OCI-LY7 (cell line): ENCODE measurements at regions not wholly inside any gene's neighbourhood (a gene's known extent, or its start where the extent isn't known, plus 50 kb on each side); places are given as distances from the start of the nearest gene placed in this dataset.

Experiments
- BruUV-seq: library from RNA; stranded (reverse); fragments of 400-500 nt; replicated peaks from 2 replicates; lab custom pipeline; 2021; lab: Mats Ljungman, UMichigan
- CTCF ChIA-PET: fragments of 300-600 bp; sonication (Branson Sonifier 250); formaldehyde crosslinking; loops from one replicate; lab custom pipeline; 2022; ENCODE audit warnings: antibody characterized with exemption; ENCODE audit not compliant: unreplicated experiment; lab: Charles Lee
- POLR2A ChIA-PET: fragments of 300-600 bp; sonication (Branson Sonifier 250); formaldehyde crosslinking; loops from one replicate; lab custom pipeline; 2022; ENCODE audit warnings: antibody characterized with exemption; lab: Charles Lee
- DNase-seq: peaks from one replicate; pipeline ENCODE4 v3.0.0-alpha.2; 2015; ENCODE audit warnings: low spot score
- H2AFZ ChIP-seq: fragments of 200-600 bp; sonication (generic), shearing (Covaris generic); 2 replicates; pipeline ENCODE4 v1.6.1; 2014; ENCODE audit warnings: mild to moderate bottlenecking, antibody characterized with exemption, low read length, moderate library complexity
- H3K27ac ChIP-seq: fragments of 200-600 bp; sonication (generic); 2 replicates; pipeline ENCODE4 v1.5.1; 2014; ENCODE audit warnings: mixed run types, low read depth, mild to moderate bottlenecking, moderate library complexity, low read length, inconsistent platforms; ENCODE audit not compliant: poor library complexity, severe bottlenecking
- H3K36me3 ChIP-seq: fragments of 200-600 bp; sonication (generic); 2 replicates; pipeline ENCODE4 v1.6.1; 2014; ENCODE audit warnings: mild to moderate bottlenecking, antibody characterized with exemption, low read length, moderate library complexity, mixed read lengths; ENCODE audit not compliant: insufficient read depth
- H3K4me1 ChIP-seq: fragments of 200-600 bp; sonication (generic); 2 replicates; pipeline ENCODE4 v1.5.1; 2014; ENCODE audit warnings: mild to moderate bottlenecking, low read length; ENCODE audit not compliant: insufficient read depth, poor library complexity, severe bottlenecking
- H3K4me2 ChIP-seq: fragments of 200-600 bp; sonication (generic); 2 replicates; pipeline ENCODE4 v1.6.1; 2014; ENCODE audit warnings: mild to moderate bottlenecking, low read length
- H3K4me3 ChIP-seq: fragments of 200-600 bp; sonication (generic); 2 replicates; pipeline ENCODE4 v1.5.1; 2014; ENCODE audit warnings: mild to moderate bottlenecking, low read depth, low read length; ENCODE audit not compliant: poor library complexity, severe bottlenecking
- H3K79me2 ChIP-seq: fragments of 200-600 bp; sonication (generic); 2 replicates; pipeline ENCODE4 v1.6.1; 2016; ENCODE audit warnings: low read depth, mild to moderate bottlenecking, low read length, moderate library complexity, mixed read lengths; ENCODE audit not compliant: insufficient read depth
- H3K9me2 ChIP-seq: fragments of 200-600 bp; sonication (generic); 2 replicates; pipeline ENCODE4 v1.6.1; 2016; ENCODE audit warnings: mild to moderate bottlenecking, low read length, mixed read lengths; ENCODE audit not compliant: insufficient read depth
- H3K9me3 ChIP-seq: fragments of 200-600 bp; sonication (generic); 2 replicates; pipeline ENCODE4 v1.6.1; 2014; ENCODE audit warnings: mild to moderate bottlenecking, mixed run types, low read length, mixed read lengths
- H4K20me1 ChIP-seq: fragments of 200-600 bp; sonication (generic); 2 replicates; pipeline ENCODE4 v1.6.1; 2014; ENCODE audit warnings: mild to moderate bottlenecking, antibody characterized with exemption, low read length, moderate library complexity, mixed read lengths; ENCODE audit not compliant: insufficient read depth
- EZH2phosphoT487 ChIP-seq: fragments of 200-600 bp; sonication (generic); IDR thresholded peaks from 2 replicates; pipeline ENCODE4 v1.6.1; 2018; ENCODE audit warnings: low read depth, borderline replicate concordance, mild to moderate bottlenecking, mixed run types, antibody characterized with exemption, low read length, moderate library complexity, mixed read lengths
- intact Hi-C: fragments of 100-400 bp; cut with micrococcal nuclease; formaldehyde crosslinking; loops from one replicate; pipeline ENCODE4 v1.10.0; 2022; ENCODE audit not compliant: unreplicated experiment
- TF ChIP-seq, protein P1 (sequence below): fragments of 200-600 bp; sonication (generic); conservative IDR thresholded peaks from 2 replicates; pipeline ENCODE4 v1.5.1; 2014; ENCODE audit warnings: mild to moderate bottlenecking, antibody characterized with exemption, low read length, moderate library complexity, mixed read lengths

DNA sequence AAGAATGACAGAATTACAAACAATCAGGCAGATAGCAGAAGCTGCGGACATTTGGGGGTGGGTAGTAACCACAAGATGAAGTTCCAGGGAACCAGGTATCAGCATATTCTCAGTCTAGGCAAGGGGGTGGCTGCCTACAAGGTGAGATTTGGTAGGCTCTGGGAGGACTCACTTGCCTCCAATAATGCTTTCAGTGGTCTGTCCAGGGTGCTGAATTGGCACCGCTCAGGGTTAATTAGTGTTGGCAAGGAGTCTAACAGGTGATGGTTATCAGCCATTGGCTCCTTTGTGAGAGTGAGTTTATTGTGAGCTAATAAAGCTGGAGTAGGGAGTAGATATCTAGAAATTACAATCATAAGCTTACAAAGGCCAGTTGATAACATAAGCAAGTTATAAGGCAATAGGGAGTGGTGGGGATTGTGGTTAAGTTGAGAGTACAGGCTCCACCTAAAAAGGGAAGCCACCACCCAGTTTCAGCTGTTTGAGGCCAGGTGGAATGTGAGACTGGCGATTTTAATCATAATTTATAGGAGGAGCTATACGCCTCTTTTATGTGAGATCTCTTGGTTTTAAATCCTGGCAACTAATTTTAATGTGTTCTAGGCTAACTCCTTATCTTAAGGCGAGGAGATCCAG lies 320.5 kb downstream of the MIAT start:
- no peaks in the 10 kb centered on the region for H3K36me3 ChIP-seq
- H3K9me3 ChIP-seq: no peaks in the 10 kb centered on the region
- no peak overlapping the region for H3K4me3 ChIP-seq
- no peak for DNase-seq
- ChIA-PET POLR2A (no interaction called here), CTCF (no interaction called here)
- BruUV-seq: no TSS peak
- no peak overlapping the region for H3K4me2 ChIP-seq
- no peak overlapping the region for H2AFZ ChIP-seq
- H3K79me2 ChIP-seq: no peaks in the 10 kb centered on the region
- H3K9me2 ChIP-seq: no peaks in the 10 kb centered on the region
- H4K20me1 ChIP-seq: no peaks in the 10 kb centered on the region
- no peaks in the 10 kb centered on the region for H3K4me1 ChIP-seq
- intact Hi-C loops: no loop called here
- H3K27ac ChIP-seq: no peak overlapping the region
- no peak for TF ChIP-seq EZH2phosphoT487
- TF ChIP-seq, protein P1, sequence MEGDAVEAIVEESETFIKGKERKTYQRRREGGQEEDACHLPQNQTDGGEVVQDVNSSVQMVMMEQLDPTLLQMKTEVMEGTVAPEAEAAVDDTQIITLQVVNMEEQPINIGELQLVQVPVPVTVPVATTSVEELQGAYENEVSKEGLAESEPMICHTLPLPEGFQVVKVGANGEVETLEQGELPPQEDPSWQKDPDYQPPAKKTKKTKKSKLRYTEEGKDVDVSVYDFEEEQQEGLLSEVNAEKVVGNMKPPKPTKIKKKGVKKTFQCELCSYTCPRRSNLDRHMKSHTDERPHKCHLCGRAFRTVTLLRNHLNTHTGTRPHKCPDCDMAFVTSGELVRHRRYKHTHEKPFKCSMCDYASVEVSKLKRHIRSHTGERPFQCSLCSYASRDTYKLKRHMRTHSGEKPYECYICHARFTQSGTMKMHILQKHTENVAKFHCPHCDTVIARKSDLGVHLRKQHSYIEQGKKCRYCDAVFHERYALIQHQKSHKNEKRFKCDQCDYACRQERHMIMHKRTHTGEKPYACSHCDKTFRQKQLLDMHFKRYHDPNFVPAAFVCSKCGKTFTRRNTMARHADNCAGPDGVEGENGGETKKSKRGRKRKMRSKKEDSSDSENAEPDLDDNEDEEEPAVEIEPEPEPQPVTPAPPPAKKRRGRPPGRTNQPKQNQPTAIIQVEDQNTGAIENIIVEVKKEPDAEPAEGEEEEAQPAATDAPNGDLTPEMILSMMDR: no peak

DNA sequence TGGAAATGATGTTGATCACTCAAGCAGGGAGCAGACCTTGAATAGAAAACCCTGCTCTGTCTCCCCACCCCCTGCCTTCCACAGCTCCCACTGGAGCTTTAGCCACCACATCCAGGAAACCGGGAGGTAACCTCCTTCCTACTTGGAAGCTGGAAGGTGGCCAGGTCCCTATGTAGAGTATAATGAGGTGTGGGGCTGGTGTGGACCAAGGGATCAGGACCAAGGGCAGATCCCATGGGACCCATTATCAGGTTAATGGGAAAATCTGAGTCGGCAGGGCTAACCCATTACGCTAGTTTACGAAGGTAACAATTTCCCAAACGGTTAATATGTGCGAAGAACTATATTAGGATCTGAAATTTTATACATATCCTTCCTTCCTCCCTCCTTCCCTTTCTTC lies 321.9 kb downstream of the MIAT start:
- Histone ChIP-seq H2AFZ (no peak overlapping the region), H3K36me3 (no peaks in the 10 kb centered on the region), H3K79me2 (no peaks in the 10 kb centered on the region), H4K20me1 (no peaks in the 10 kb centered on the region), H3K9me3 (no peaks in the 10 kb centered on the region), H3K4me2 (no peak overlapping the region), H3K27ac (no peak overlapping the region), H3K4me1 (no peaks in the 10 kb centered on the region), H3K9me2 (no peaks in the 10 kb centered on the region), H3K4me3 (no peak overlapping the region)
- ChIA-PET POLR2A (no interaction called here), CTCF (no interaction called here)
- TF ChIP-seq EZH2phosphoT487: no peak
- TF ChIP-seq, protein P1: no peak
- intact Hi-C loops: no loop called here
- BruUV-seq: no TSS peak
- no peak for DNase-seq

DNA sequence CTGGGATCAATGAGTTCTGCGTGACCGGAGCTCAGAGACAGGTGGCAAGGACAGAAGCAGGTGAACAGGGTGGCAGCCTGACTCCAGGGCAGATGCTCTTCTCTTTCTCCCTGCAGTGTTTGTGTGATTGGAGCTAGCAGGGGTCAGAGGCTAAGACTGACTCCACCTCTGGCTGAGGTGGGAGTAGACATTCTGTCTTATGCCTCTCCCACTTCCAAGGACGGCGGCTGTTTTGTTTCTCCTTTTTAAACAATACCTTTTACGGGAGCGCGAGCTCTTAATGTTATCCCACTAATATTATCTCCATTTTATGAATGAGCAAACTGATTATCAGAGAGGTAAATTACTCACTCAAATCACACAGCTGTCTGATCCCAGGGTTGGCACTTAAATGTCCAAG lies 323.7 kb downstream of the MIAT start:
- Histone ChIP-seq H3K79me2 (no peaks in the 10 kb centered on the region), H3K4me1 (no peaks in the 10 kb centered on the region), H3K4me2 (no peak overlapping the region), H3K9me2 (no peaks in the 10 kb centered on the region), H4K20me1 (no peaks in the 10 kb centered on the region), H3K9me3 (no peaks in the 10 kb centered on the region), H3K4me3 (no peak overlapping the region), H3K27ac (no peak overlapping the region), H3K36me3 (no peaks in the 10 kb centered on the region), H2AFZ (no peak overlapping the region)
- ChIA-PET POLR2A (no interaction called here), CTCF (no interaction called here)
- no peak for TF ChIP-seq EZH2phosphoT487
- TF ChIP-seq, protein P1: no peak
- no peak for DNase-seq
- no TSS peak for BruUV-seq
- intact Hi-C loops: no loop called here
